Fibroblast of lung (primary cell): ENCODE measurements at regions not wholly inside any gene's neighbourhood (a gene's known extent, or its start where the extent isn't known, plus 50 kb on each side); places are given as distances from the start of the nearest gene placed in this dataset.

ENCODE experiments used
- CTCF ChIP-seq, 2 donors: IDR thresholded peaks in 1 of 2; conservative IDR thresholded peaks in 1 of 2; 1 replicate in 1 of 2; 2 replicates in 1 of 2; pipeline ENCODE4 v1.5.1; 2011 to 2012; ENCODE audit warnings: low read length in 2 of 2, control low read depth in 1 of 2, inconsistent platforms in 1 of 2, low read depth in 1 of 2, mild to moderate bottlenecking in 1 of 2
- EZH2 ChIP-seq: IDR thresholded peaks from 2 replicates; pipeline ENCODE4 v1.5.1; 2012; ENCODE audit warnings: low read length, control low read depth, mild to moderate bottlenecking; ENCODE audit errors: missing control alignments

GRCh38 chr6:122048570-122048969 is 350.9 kb upstream of the HSF2 start:
- TF ChIP-seq CTCF (conservative IDR thresholded peaks at IDR 0.05 in 1 of 2, IDR thresholded peaks at IDR 0.05 in 1 of 2; ENCODE audit: low read depth in 1 of 2, low read length in 2 of 2) = no peak
- TF ChIP-seq EZH2 = no peak
